G401 (cell line): ENCODE measurements at regions not wholly inside any gene's neighbourhood (a gene's known extent, or its start where the extent isn't known, plus 50 kb on each side); places are given as distances from the start of the nearest gene placed in this dataset.
A peak's percentile ranks its signal among the peaks of the same experiment; 100 is the strongest.

Experiments used
- DNase-seq: peaks from one replicate; pipeline ENCODE4 v3.0.0-alpha.2; 2015; ENCODE audit warnings: low spot score
- in situ Hi-C: cut with HindIII; loops from 2 replicates; pipeline ENCODE4 v1.10.0; 2016; ENCODE audit warnings: low sequenced_read_pairs, mixed read lengths

- in situ Hi-C loops, result no loop called here
- DNase-seq, result no peak
Measured at GRCh38 chr3:59605318-59605717, 555.5 kb upstream of the CFAP20DC start.

- no peak for DNase-seq
- in situ Hi-C loops, result no loop called here
Measured at GRCh38 chr3:59601486-59601885, 551.7 kb upstream of the CFAP20DC start.

- in situ Hi-C loops, result no loop called here
Measured at GRCh38 chr3:59600631-59601030, 550.8 kb upstream of the CFAP20DC start.

GRCh38 chr3:59596741-59597140 lies 546.9 kb upstream of the CFAP20DC start:
- in situ Hi-C loops, result no loop called here
- DNase-seq, result peak; percentile 16

More at GRCh38 chr3:59600631-59601030, 550.8 kb upstream of the CFAP20DC start:
- no peak for DNase-seq

- in situ Hi-C loops, result no loop called here
- no peak for DNase-seq
Measured at GRCh38 chr3:59595830-59596229, 546.0 kb upstream of the CFAP20DC start.

DNA sequence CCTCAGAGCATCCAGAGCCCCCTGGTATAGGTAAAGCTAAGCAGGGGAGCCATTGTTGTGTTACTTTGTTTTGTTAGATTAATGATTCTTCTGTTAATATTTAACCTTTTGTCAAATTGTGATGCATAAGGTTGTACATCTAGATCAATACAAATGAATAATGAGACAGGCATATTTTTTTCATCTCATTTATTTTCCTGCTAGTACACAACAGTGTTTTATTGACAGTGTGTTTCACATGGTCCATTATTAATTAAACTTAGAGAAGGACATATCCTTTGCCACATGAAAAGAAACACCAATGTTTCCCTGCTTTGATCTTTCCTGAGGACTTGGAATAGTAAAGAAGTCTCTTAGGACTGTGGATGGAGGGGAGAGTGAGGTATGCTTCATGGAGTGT lies 543.6 kb upstream of the CFAP20DC start:
- no peak for DNase-seq
- in situ Hi-C loops, result no loop called here

- no peak for DNase-seq
- in situ Hi-C loops, result no loop called here
Measured at GRCh38 chr3:59580996-59581395, 531.2 kb upstream of the CFAP20DC start.

DNA sequence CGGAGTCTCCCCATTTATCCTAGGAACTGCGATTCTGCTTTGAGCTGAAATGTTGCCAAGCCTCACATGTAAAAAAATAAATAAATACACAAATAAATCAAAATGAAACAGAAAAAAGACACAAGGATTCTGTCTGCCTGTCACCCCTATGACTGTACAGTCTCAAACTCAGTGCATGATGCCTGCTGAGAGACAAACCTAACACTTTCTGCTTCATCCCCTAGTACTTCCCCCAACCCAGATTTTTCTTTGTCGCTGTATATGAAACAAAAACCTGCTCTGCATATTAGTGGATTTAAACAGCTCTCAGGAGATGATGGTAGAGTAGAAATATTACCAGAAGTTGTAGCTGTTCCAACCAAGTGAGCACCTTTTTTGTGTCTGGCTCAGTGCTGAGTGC lies 530.7 kb upstream of the CFAP20DC start:
- in situ Hi-C loops, result no loop called here
- no peak for DNase-seq

GRCh38 chr3:59578129-59578528 lies 528.3 kb upstream of the CFAP20DC start:
- no peak for DNase-seq
- in situ Hi-C loops, result no loop called here

DNA sequence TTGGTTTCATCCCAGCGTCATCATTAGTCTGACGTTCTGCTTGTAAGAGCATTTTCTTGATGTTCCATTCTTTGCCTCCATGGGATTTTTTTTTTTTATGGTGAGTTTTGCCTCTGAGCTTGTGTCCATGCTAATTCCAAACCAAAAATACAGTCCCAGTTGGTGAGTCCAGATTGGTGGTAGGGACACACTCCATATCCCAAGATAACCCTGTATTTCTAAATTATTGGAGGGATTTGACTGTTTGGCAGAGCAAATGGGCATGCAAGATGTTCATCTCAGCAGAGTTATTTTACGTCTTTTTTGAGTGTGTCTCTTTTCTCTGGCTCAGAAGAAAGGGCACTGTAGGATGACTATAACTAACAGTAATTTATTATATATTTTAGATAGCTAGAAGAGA lies 526.8 kb upstream of the CFAP20DC start:
- in situ Hi-C loops, result no loop called here
- peak; percentile 29 for DNase-seq

DNA sequence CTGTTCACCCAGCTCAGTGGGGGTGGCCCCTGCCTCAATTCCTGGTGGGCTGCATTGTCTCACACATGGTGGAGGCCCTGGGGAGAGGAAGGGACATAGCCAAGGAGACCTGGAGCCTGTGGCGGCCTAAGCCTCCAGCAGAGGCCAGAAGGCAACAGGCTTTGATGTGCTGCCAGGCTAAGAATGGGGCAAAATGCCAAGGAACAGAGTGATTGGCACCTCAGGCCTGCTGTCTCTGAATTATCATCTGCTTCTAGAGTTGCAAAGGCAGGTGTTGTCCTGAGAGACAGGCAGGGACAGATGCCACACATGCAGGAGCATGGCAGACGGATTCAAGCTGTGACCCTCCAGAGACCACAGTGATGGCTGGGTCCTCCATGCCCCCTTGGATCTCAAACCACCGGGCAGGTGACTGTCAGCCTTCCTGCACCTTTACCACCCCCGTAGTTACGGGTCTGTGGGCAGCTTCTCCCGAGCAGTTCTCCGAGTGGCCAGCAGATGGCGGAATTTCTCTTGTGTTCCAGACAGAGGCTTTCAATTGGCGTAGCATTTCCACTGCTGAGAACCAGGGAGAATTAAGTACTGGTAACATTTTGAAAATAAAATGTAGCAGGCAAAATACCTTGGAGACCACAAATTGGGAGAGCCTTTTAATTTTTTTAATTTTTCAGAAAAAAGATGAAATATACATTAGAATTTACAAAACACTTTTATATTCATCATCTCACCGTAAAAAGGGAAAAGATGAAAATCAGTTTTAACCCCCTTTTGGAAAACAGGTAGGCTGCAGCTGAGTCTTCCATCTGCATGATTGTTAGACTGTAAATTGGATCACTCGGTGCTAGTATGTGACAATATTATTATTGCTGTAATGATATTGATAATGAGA lies 525.5 kb upstream of the CFAP20DC start:
- in situ Hi-C loops, result no loop called here
- DNase-seq, result peak; percentile 89

DNA sequence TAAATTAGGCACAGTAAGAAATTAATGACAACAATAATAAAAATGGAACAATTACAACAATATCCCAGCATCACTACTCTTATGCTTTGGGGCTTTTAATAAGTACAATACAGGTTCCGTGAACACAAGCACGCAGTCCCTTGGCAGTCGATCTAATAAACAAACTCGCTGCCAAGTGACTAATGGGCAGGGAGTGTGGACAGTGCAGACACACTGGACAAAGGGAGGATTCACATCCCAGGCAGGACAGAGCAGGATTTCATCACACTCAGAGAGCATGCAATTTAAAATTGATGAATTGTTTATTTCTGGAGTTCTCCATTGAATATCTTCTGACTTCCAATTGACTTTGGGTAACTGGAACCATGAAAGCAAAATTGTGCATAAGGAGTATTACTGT lies 524.1 kb upstream of the CFAP20DC start:
- in situ Hi-C loops, result no loop called here
- peak; percentile 80 for DNase-seq

GRCh38 chr3:59572106-59572505 lies 522.3 kb upstream of the CFAP20DC start:
- in situ Hi-C loops, result no loop called here
- peak; percentile 66 for DNase-seq

DNA sequence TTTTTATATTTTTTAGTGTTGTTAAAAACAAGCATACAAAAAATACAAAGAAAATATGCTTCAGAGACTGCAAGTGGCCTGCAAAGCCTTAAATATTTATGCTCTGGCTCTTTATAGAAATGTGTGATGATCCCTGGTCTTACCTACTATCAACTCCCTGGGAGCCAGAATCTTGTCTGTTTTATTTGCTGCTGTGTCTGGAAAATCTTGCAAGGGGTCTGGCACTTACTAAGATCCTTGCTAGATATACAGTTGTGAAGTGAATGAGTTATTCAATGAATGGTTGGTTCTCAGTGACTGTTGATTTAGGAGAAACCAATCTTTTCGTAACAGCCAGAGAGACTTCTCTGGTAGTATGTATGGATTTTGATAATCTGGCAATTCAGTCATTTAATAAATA lies 521.0 kb upstream of the CFAP20DC start:
- in situ Hi-C loops, result no loop called here
- peak; percentile 14 for DNase-seq

DNA sequence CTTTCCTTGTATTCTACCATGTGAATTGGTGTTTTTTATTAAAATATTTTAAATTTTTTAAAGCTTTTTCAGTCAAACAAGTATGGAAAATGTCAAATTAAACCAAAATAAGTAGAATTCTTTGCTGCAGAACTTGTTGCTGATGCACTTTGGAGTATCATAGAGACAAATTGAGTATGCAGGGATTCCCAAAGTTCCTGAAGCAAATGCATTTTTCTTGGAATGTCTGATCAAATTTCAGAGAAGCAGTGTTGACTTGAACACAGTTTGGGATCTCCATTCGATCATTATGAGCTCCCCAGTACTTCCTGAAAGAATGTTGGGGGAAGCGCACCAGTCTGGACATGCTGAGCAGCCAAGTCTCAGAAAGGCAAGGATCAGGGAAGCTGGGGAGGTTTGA lies 517.8 kb upstream of the CFAP20DC start:
- in situ Hi-C loops, result no loop called here
- DNase-seq, result no peak

GRCh38 chr3:59566481-59566975 lies 516.7 kb upstream of the CFAP20DC start:
- no peak for DNase-seq
- in situ Hi-C loops, result no loop called here

DNA sequence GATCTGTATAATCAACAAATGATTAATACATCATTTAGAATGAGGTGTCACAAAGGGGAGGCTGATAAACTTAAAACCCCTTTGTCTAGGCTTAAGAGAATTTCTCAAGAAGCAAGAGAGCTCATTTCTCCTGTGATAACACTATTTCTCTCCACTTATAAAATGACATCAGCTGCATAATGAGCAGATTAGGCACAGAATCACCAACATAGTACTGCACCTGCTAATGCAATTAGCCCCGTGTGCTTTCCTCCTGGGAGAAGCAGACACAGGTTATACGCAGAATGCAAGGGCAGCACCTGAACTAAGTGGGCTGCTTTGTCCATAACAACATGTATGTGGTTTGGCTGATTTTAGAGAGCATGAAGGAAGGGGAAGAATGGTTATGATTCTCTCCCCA lies 515.3 kb upstream of the CFAP20DC start:
- no peak for DNase-seq
- in situ Hi-C loops, result no loop called here

DNA sequence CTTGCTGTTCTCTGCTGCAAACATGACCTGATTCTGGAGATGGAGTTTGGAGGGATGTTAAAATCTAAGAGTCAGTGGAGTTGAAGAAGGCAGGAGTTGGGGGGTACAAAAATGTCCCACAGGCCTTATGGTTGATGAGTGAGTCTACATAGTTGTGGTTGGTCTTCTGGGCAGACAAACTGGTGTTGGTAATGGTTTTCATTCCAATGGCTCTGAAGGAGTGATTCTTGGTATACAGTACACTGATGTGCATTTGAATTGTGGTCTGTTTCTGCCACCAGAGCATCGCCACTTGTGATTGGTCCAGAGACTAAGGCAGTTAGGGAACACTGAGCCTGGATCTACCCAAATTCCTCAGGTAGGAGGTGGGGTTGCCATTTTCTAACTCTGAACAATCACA lies 514.1 kb upstream of the CFAP20DC start:
- DNase-seq, result no peak
- in situ Hi-C loops, result no loop called here

DNA sequence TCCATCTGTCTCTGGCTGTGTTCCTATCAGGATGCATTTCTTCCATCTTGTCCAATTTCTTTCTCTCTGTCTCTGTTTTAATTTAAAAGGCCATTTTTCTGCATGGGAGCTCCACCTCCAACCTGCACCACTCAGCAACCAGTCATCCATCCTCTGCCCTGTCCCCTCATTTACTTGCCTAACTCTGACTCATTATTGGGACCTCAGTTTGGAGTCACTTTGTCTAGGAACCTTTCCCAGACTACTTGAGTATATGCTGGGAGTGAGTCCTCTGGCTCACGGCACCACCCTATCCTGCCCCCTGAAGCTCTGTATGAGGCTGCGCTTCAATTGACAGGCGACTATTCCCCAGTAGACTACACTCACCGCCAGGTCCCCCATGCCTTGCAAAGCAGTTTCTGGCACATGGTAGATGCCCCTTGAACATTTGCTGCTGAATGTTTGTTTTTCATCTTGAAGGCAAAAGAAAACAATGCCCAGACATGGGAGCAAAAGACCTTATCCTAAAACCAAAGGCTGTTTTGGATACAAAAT lies 513.3 kb upstream of the CFAP20DC start:
- in situ Hi-C loops, result no loop called here
- DNase-seq, result no peak

- DNase-seq, result no peak
- in situ Hi-C loops, result no loop called here
Measured at GRCh38 chr3:59559721-59560435, 510.1 kb upstream of the CFAP20DC start.
